Spinal cord (tissue), 10 donors: ENCODE measurements at regions not wholly inside any gene's neighbourhood (a gene's known extent, or its start where the extent isn't known, plus 50 kb on each side); places are given as distances from the start of the nearest gene placed in this dataset. TPM values are rescaled to one million over a fixed set of nuclear protein-coding genes. Genes with fewer than 3 reads are reported as not detected.

Source experiments
- DNase-seq, 6 donors: peaks; one replicate each; pipeline versions ENCODE4 v3.0.0 to v3.0.0-alpha.2; 2013 to 2015; ENCODE audit warnings: low spot score in 6 of 6, low read depth in 4 of 6
- H3K27ac ChIP-seq: one replicate; pipeline ENCODE4 v1.5.1; 2013; ENCODE audit warnings: low read depth, low read length, control low read depth
- H3K27me3 ChIP-seq: one replicate; pipeline ENCODE4 v1.6.1; 2013; ENCODE audit warnings: low read length; ENCODE audit not compliant: control insufficient read depth, insufficient read depth
- H3K36me3 ChIP-seq: one replicate; pipeline ENCODE4 v1.6.1; 2013; ENCODE audit warnings: low read length; ENCODE audit not compliant: control insufficient read depth, insufficient read depth
- H3K4me1 ChIP-seq: one replicate; pipeline ENCODE4 v1.6.1; 2013; ENCODE audit warnings: low read length; ENCODE audit not compliant: control insufficient read depth, insufficient read depth
- H3K4me3 ChIP-seq: one replicate; pipeline ENCODE4 v1.5.1; 2013; ENCODE audit warnings: low read depth, low read length, control low read depth
- H3K9me3 ChIP-seq: one replicate; pipeline ENCODE4 v1.6.1; 2013; ENCODE audit warnings: low read length; ENCODE audit not compliant: control insufficient read depth, insufficient read depth
- WGBS: methylation state at CpG from one replicate; pipeline ENCODE4 v1.1.5; 2013; ENCODE audit warnings: missing lambda C conversion rate; ENCODE audit not compliant: insufficient coverage; 5-methylcytosine and 5-hydroxymethylcytosine counted together
- small RNA-seq: library from RNA; depleted of rRNA; stranded (forward); fragments of <200 nt; gene quantifications from one replicate; pipeline ENCODE3, GENCODE V24; 2014; ENCODE audit warnings: low replicate concordance
- donor health status: healthy.

DNA sequence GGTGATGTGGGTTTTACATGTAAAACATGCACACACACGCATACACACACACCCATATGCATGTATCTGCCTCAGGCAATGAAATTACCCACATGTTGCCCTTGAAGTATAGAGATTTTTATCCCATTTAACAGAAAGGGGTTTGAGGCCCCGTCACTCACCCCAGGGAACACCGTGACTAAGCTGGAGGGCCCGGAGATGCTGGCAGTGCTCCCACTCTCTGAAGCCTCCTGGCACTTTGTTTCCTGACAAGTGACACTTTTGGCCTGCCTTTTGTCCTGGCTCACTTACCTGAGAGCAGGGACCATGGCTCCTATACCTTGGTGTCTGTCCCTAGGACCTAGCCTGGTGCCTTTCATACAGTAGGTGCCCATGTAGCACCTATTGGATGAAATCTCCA is 50.0 kb upstream of the TNRC6C start:
- Histone ChIP-seq H3K27ac (no peak overlapping the region), H3K9me3 (no peaks in the 10 kb centered on the region), H3K4me1 (peaks cover 5% of the 10 kb centered on the region), H3K27me3 (no peaks in the 10 kb centered on the region), H3K36me3 (no peaks in the 10 kb centered on the region), H3K4me3 (no peak overlapping the region)
- no peak for DNase-seq
- 66% methylated on average over 3 of the region's 4 CpGs for WGBS

Small RNAs in the stretch of these regions (small RNA-seq; reads per million reads assigned to genes)
- gene MIR4316, result not detected
- not detected for gene RF00019
